ENCODE measurements at regions not wholly inside any gene's neighbourhood (a gene's known extent, or its start where the extent isn't known, plus 50 kb on each side); places are given as distances from the start of the nearest gene placed in this dataset.
A peak's percentile ranks its signal among the peaks of the same experiment; 100 is the strongest.
"Not testable (repeated sequence)": the region's sequence is repeated elsewhere in the genome, so short reads cannot be mapped to it uniquely, and the experiment has no call there.

DNA sequence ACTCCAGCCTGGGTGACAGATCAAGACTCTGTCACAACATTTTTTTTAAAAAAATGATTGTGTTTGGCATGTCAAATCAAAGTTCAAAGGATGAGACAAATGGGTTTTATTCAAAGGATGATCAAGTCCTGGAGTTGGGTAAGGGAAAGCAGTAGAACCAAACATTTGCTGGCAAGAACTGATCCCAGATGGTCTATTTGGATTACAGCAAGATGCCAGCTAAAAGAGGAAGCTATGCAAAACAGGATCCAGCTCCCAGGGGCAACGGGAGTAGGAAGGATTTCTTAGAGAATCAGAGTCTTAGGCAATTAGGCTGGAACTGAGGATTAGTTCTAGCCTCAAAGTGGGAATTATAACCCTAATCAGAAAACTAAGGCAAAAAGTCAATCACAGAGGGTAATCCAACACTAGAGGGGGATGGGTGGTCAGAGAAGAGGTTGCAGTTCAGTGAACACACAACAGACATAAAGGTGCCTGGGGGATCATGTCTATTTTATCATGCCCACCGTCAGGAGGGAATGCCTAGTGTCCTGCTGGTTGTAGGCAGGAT, 133.0 kb upstream of the PLS3 start:
- Histone ChIP-seq H3K27me3 (peaks cover 0 to 3% of the 10 kb centered on the region in 2 donors), H3K9me3 (no peaks in the 10 kb centered on the region), H3K4me1 (no peaks in the 10 kb centered on the region), H3K4me3 (no peak overlapping the region), H3K27ac (no peak overlapping the region), H3K36me3 (no peaks in the 10 kb centered on the region)
- TF ChIP-seq, protein P1, sequence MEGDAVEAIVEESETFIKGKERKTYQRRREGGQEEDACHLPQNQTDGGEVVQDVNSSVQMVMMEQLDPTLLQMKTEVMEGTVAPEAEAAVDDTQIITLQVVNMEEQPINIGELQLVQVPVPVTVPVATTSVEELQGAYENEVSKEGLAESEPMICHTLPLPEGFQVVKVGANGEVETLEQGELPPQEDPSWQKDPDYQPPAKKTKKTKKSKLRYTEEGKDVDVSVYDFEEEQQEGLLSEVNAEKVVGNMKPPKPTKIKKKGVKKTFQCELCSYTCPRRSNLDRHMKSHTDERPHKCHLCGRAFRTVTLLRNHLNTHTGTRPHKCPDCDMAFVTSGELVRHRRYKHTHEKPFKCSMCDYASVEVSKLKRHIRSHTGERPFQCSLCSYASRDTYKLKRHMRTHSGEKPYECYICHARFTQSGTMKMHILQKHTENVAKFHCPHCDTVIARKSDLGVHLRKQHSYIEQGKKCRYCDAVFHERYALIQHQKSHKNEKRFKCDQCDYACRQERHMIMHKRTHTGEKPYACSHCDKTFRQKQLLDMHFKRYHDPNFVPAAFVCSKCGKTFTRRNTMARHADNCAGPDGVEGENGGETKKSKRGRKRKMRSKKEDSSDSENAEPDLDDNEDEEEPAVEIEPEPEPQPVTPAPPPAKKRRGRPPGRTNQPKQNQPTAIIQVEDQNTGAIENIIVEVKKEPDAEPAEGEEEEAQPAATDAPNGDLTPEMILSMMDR (IDR thresholded peaks at IDR 0.05), result no peak
- ATAC-seq (no peak), DNase-seq (no peak)
- intact Hi-C loops (cut with DNase I), result no loop called here

DNA sequence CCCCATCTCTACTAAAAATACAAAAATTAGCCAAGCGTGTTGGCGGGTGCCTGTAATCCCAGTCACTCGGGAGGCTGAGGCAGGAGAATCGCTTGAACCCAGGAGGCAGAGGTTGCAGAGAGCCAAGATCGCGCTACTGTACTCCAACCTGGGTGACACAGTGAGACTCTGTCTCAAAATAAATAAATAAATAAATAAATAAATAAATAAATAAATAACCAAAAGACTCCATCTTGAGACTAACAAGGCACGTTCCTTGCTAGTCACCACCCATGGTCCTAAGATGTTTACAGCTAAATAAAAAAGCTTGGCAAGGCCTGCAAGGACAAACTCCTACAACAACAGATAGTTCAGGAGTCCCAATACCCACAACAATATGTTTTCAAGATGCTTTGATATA, 126.1 kb upstream of the PLS3 start:
- intact Hi-C loops (cut with DNase I); H3K4me1 ChIP-seq; H3K9me3 ChIP-seq; H3K27me3 ChIP-seq; H3K36me3 ChIP-seq; ATAC-seq; DNase-seq; H3K4me3 ChIP-seq; H3K27ac ChIP-seq: not testable (repeated sequence)

DNA sequence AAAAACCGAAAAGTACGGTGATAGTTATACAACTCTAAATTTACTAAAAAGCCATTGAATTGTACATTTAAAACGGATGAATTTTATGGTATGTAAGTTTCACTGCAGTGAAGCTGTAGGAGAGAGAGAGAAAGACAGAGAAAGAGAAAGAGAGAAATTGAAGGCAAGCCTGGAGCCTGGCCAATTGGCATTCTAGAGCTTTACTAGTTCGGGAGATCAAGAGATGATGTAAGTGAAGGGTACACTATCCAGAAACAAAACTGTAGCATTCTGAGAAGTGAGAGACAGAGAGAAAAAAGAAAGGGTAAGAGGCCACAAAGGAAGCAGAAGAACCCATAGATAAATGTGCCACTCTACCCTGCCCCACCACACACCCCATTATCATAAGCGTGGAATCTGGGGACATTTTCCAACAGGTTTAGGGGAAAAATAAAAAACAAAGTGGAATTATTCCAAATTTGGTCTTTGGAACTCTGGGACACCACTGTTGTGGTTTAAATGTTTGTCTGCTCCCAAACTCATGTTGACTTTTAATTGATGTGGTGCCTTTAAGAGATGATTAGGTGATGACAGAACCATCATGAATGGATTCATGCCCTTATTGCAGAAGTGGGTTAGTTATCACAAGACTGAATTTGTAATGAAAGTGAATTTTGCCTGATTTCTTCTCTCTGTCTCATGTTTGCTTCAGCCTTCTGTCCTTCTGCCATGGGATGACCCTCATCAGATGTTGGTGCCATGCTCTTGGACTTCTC, 123.0 kb upstream of the PLS3 start:
- Histone ChIP-seq H3K27ac (no peak overlapping the region), H3K4me1 (no peaks in the 10 kb centered on the region), H3K4me3 (no peak overlapping the region), H3K27me3 (peaks cover 0 to 3% of the 10 kb centered on the region in 2 donors), H3K36me3 (no peaks in the 10 kb centered on the region), H3K9me3 (no peaks in the 10 kb centered on the region)
- ATAC-seq (no peak), DNase-seq (no peak)
- TF ChIP-seq, protein P1 (IDR thresholded peaks at IDR 0.05), result no peak
- intact Hi-C loops (cut with DNase I), result no loop called here

DNA sequence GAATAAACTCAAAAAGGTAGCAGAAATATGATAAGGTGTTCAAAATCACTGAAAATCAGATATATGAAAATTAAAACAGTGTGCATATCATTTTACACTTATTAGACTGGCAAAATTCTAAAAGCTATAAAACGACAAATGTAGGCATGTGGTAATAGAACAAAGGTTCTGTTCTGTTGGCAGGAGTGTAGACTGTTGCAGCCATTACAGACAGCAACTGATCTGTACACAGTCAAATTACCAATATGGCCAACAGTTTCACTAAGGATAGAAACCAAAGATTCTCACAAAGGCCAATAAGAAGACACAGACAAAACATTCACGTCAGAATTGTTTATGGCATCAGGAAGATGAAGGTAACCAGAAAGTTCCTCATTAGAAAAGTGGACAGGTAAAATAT, 112.8 kb upstream of the PLS3 start:
- Histone ChIP-seq H3K36me3 (no peaks in the 10 kb centered on the region), H3K9me3 (no peaks in the 10 kb centered on the region), H3K4me1 (no peaks in the 10 kb centered on the region), H3K27me3 (no peaks in the 10 kb centered on the region), H3K4me3 (no peak overlapping the region), H3K27ac (no peak overlapping the region)
- DNase-seq, result no peak
- intact Hi-C loops (cut with DNase I), result no loop called here
- ATAC-seq, result no peak
- TF ChIP-seq, protein P1 (IDR thresholded peaks at IDR 0.05), result no peak

DNA sequence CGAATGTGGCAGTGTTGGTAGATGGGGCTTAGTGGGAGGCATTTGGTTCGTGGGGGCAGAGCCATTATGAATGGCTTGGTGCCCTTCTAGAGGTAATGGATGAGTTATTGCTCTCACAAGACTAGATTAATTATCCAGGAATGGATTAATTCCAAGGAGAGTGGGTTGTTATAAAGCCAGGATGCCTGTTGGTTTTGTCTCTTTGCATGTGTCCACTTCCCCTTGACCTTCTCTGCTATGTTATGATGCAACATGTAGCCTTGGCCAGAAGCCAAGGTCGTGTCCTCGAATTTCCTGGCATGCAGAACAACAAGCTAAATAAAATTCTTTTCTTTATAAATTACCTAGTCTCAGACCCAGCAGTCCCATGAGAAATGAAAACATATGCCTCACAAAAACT, 111.2 kb upstream of the PLS3 start:
- Histone ChIP-seq H3K27ac (no peak overlapping the region), H3K4me3 (no peak overlapping the region), H3K4me1 (no peaks in the 10 kb centered on the region), H3K9me3 (no peaks in the 10 kb centered on the region), H3K27me3 (no peaks in the 10 kb centered on the region), H3K36me3 (no peaks in the 10 kb centered on the region)
- ATAC-seq (no peak), DNase-seq (peak in 1 of 4 donors; percentile 55)
- intact Hi-C loops (cut with DNase I), result no loop called here
- TF ChIP-seq, protein P1 (IDR thresholded peaks at IDR 0.05), result no peak
